Cardiac septum (tissue), 1 donor: ENCODE measurements at regions not wholly inside any gene's neighbourhood (a gene's known extent, or its start where the extent isn't known, plus 50 kb on each side); places are given as distances from the start of the nearest gene placed in this dataset. TPM values are rescaled to one million over a fixed set of nuclear protein-coding genes. Genes with fewer than 3 reads are reported as not detected.
"Not testable (repeated sequence)": the region's sequence is repeated elsewhere in the genome, so short reads cannot be mapped to it uniquely, and the experiment has no call there.

ENCODE experiments used
- DNase-seq: peaks from one replicate; pipeline ENCODE4 v3.0.0-alpha.2; 2020; ENCODE audit warnings: low spot score
- intact Hi-C: fragments of 100-400 bp; cut with DNase I; formaldehyde crosslinking; loops from one replicate; pipeline ENCODE4 v1.14.0; 2022
- microRNA-seq: library from miRNA; unstranded; fragments of <30 nt; microRNA quantifications from one replicate; pipeline ENCODE4 v1.2.0, GENCODE V29; 2020
- donor health status: DM: no; HTN: no; CAD: no.

DNA sequence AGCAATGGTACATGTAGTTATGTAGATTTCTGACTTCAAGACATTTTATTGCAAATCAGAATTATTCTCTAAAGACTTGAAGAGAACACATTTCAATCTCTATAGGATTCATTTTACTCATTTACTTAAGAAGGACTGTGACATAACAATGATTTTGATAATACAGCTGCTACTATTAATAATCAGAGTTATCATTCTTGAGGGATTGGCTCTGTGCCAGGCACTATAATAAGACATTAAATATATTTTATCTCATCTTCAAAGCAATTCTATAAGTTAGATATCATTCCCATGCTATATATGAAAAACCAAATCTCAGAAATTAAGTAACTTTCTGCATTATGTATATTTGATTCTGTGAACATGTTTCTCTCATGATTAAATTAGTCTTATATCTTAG is 103.7 kb upstream of the CALCR start:
- intact Hi-C loops = no loop called here
- no peak for DNase-seq

DNA sequence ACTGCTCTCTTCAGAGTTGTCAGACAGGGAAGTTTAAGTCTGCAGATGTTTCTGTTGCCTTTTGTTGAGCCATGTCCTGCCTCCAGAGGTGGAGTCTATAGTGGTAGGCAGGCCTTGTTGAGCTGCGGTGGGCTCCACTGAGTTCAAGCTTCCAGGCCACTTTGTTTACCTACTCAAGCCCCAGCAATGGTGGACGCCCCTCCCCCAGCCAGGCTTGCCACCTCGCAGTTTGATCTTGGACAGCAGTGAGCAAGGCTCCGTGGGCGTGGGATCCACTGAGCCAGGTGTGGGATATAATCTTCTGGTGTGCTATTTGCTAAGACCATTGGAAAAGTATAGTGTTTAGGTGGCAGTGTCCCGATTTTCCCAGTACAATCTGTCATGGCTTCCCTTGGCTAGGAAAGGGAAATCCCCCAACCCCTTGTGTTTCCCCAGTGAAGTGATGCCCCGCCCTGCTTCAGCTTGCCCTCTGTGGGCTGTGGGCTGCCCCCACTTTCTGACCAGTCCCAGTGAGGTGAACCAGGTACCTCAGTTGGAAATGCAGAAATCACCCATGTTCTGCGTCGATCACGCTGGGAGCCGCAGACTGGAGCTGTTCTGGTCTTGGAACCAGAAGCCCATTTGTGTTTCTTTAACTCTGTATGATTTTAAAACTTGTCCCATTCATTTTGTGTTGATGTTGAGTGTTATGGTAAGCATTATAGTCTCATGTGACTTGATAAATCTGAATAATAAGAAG is 89.2 kb upstream of the CALCR start:
- DNase-seq = no peak
- intact Hi-C loops = no loop called here

DNA sequence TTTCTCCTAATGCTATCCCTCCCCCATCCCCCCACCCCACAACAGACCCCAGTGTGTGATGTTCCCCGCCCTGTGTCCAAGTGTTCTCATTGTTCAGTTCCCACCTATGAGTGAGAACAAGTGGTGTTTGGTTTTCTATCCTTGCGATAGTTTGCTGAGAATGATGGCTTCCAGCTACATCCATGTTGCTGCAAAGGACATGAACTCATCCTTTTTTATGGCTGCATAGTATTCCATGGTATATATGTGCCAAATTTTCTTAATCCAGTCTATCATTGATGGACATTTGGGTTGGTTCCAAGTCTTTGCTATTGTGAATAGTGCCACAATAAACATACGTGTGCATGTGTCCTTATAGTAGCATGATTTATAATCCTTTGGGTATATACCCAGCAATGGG is 83.6 kb upstream of the CALCR start:
- DNase-seq, intact Hi-C loops: not testable (repeated sequence)

DNA sequence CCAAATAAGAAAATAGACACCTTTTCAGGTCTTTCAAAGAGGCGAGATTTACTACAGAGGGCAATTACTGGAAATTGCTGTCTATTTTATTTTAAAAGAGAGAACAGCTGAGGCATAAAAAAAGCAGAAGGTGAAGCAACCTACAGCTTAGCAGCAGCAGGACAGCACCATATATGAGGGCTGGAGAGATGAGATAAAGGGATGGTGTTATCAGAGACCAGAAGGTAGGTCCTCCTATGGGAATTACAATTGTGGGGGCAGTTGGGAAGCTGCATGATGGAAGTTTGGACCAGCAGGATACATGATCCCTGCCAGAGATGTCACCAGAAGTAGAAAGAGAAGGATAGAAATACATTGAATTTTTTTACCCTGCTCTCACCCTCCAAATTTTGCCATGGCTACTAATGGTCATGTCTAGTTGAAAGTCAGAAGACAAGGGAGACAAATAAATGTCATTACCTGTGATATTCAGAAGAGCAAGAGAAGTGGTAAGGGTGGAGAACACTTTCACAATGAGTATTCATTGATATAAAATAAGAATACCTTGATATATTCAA is 77.2 kb upstream of the CALCR start:
- intact Hi-C loops = no loop called here
- no peak for DNase-seq

DNA sequence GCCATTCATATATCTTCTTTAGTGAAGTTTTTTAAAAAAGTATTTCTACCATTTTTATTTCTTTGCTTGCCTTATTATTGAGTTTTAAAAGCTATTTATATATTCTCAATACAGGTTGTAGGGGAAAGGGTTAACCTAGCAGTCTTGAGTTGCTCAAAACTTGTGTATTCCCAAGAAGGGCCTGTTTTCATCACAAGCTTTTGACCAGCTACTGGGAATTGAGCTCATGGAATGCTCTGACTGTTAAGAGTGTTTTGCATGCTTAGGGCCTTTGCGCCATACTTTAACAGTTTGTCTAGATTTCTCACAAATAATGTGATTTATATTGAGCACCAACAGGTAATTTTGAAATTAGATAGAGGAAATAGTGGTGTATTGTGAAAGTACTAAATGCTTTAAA is 72.0 kb upstream of the CALCR start:
- intact Hi-C loops = no loop called here

DNA sequence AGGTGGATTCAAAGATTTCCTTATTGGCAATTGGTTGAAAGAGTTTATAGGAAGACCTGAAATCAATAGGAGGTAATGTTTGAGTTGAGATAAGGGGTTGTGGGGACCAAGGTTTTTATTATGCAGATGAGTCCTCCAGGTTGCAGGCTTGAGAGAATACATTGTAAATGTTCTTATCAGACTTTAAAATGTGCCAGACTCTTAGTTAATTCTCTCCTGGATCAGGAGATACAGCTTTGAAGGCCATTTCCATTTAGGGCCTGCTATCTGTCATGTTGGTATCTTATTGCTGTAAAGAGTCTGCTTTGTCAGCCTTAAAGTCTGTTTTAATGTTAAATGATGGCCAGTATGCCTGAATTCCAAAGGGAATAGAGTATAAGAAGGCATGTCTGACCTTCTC is 61.8 kb upstream of the CALCR start:
- no peak for DNase-seq
- intact Hi-C loops = no loop called here

More for the DNA sequence above, 72.0 kb upstream of the CALCR start:
- DNase-seq = no peak

DNA sequence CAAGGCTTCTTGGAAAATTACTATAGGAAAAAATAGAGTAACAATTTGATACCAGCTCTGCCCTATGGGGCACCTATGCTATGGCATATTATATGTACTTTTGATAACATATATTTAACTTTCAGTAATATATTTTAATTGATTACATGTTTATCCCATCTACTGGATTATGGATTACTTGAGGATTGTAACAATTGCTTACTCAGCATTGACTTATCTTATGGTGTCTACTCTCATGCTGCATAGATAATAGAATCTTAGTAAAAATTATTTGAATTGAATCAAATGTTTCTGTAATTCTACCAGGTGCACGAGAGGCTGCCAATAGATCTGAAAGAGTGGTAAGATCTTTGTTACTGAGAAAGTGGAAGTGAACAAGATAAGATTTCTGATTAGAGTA is 57.8 kb upstream of the CALCR start:
- intact Hi-C loops = no loop called here
- DNase-seq = no peak

DNA sequence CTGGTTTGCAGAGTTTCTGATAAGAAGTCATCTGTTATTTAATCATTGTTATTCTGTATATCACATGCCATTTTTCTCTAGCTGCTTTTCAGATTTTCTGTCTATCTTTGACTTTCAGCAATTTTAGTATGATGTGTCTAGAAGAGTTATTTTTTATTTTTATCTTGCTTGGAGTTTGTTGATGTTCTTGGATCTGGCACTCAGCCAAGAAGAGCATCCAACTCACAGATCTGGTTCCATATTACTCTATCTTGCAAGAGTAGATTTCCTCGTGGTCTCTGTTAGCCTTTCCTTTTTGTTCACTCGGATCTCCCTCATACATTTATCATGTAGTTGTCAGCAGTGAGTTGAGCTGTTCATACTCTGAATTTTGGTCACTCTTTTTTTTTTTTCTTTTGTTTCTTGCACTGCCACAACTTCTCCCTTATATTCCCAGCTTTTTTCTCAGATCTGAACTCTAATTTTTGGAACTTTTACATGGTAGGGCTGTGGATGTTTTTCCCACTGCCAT is 54.8 kb upstream of the CALCR start:
- intact Hi-C loops = no loop called here
- no peak for DNase-seq

DNA sequence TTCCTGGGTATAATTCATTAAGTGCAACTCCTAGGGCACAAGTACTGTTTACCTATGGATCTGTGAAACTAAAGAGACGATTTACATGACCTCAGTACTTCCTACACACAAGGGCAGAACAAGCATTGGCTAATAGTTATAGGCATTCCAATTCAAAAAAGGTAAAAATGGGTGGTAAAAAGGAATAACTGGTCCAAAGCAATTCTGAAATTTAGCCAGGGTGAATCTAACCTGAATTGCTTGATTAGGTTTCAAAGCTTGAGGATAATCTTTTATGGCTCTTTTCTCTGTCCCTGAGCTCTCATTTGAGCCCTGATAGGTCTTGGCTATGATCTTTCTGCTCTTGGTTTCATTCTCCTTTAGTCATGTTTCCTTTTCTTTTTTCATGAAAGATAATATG is 52.3 kb upstream of the CALCR start:
- no peak for DNase-seq
- intact Hi-C loops = no loop called here

Small RNA genes in the stretch of these regions (microRNA-seq; reads per million reads assigned to microRNA genes)
- not detected for gene MIR4652
